Smooth muscle cell (in vitro differentiated cells): ENCODE measurements at regions not wholly inside any gene's neighbourhood (a gene's known extent, or its start where the extent isn't known, plus 50 kb on each side); places are given as distances from the start of the nearest gene placed in this dataset.

Source experiments
- DNase-seq: peaks from one replicate; lab custom pipeline; 2025; ENCODE audit not compliant: unreplicated experiment; lab: John Stamatoyannopoulos, UW
- H2AFZ ChIP-seq: fragments of 200-600 bp; sonication (generic); 2 replicates; pipeline ENCODE4 v1.6.0; 2016; ENCODE audit warnings: antibody characterized with exemption, low read depth, mild to moderate bottlenecking
- H3F3A ChIP-seq: fragments of 200-600 bp; sonication (generic); 2 replicates; pipeline ENCODE4 v1.6.0; 2017; ENCODE audit warnings: antibody characterized with exemption, low read depth
- H3K27ac ChIP-seq: fragments of 200-600 bp; sonication (generic); 2 replicates; pipeline ENCODE4 v1.5.1; 2016; ENCODE audit warnings: low read depth, mild to moderate bottlenecking
- H3K27me3 ChIP-seq: fragments of 200-600 bp; sonication (generic); 2 replicates; pipeline ENCODE4 v1.6.1; 2016; ENCODE audit warnings: low read depth, mild to moderate bottlenecking
- H3K36me3 ChIP-seq: fragments of 200-600 bp; sonication (generic); 2 replicates; pipeline ENCODE4 v1.5.1; 2016; ENCODE audit warnings: low read depth
- H3K4me1 ChIP-seq: fragments of 200-600 bp; sonication (generic); 2 replicates; pipeline ENCODE4 v1.5.1; 2016; ENCODE audit warnings: low read depth
- H3K4me2 ChIP-seq: fragments of 200-600 bp; sonication (generic); 2 replicates; pipeline ENCODE4 v1.6.0; 2016; ENCODE audit warnings: mild to moderate bottlenecking
- H3K4me3 ChIP-seq: fragments of 200-600 bp; sonication (generic); 2 replicates; pipeline ENCODE4 v1.5.1; 2016; ENCODE audit warnings: mild to moderate bottlenecking
- H3K79me2 ChIP-seq: fragments of 200-600 bp; sonication (generic); 2 replicates; pipeline ENCODE4 v1.6.0; 2016; ENCODE audit warnings: low read depth, mild to moderate bottlenecking
- H3K9ac ChIP-seq: fragments of 200-600 bp; sonication (generic); 2 replicates; pipeline ENCODE4 v1.6.0; 2016; ENCODE audit warnings: low read depth
- H3K9me3 ChIP-seq: fragments of 200-600 bp; sonication (generic); replicated peaks from 2 replicates; pipeline ENCODE4 v1.5.1; 2016; ENCODE audit warnings: low read depth
- H4K20me1 ChIP-seq: fragments of 200-600 bp; sonication (generic); 2 replicates; pipeline ENCODE4 v1.6.0; 2016; ENCODE audit warnings: low read depth
- CTCF ChIP-seq: fragments of 200-600 bp; sonication (generic); IDR thresholded peaks from 2 replicates; pipeline ENCODE4 v1.5.1; 2017; ENCODE audit warnings: borderline replicate concordance, mild to moderate bottlenecking, antibody characterized with exemption; ENCODE audit not compliant: insufficient read depth, poor library complexity, severe bottlenecking
- WGBS: methylation state at CpG from one replicate; pipeline ENCODE4 v1.1.7; 2016; ENCODE audit warnings: low lambda C conversion rate; 5-methylcytosine and 5-hydroxymethylcytosine counted together

GRCh38 chr2:107697385-107697784 lies 129.3 kb upstream of the RGPD4 start:
- Histone ChIP-seq H3K9me3 (no peaks in the 10 kb centered on the region), H3K4me1 (no peaks in the 10 kb centered on the region), H2AFZ (no peak overlapping the region), H3K4me3 (no peak overlapping the region), H3K36me3 (no peaks in the 10 kb centered on the region), H3K4me2 (no peak overlapping the region), H3K27ac (no peak overlapping the region), H3K79me2 (no peaks in the 10 kb centered on the region), H4K20me1 (no peaks in the 10 kb centered on the region), H3K9ac (no peak overlapping the region), H3K27me3 (no peaks in the 10 kb centered on the region), H3F3A (no peaks in the 10 kb centered on the region)
- DNase-seq: no peak
- no peak for TF ChIP-seq CTCF

- Histone ChIP-seq H3K4me2 (no peak overlapping the region), H3K4me3 (no peak overlapping the region), H3K27ac (no peak overlapping the region), H3K4me1 (no peaks in the 10 kb centered on the region), H3K9me3 (no peaks in the 10 kb centered on the region), H2AFZ (no peak overlapping the region), H3K79me2 (no peaks in the 10 kb centered on the region), H3F3A (no peaks in the 10 kb centered on the region), H3K36me3 (no peaks in the 10 kb centered on the region), H4K20me1 (no peaks in the 10 kb centered on the region), H3K27me3 (no peaks in the 10 kb centered on the region), H3K9ac (no peak overlapping the region)
- WGBS: 69% methylated on average over 3 of the region's 3 CpGs
- DNase-seq: no peak
- TF ChIP-seq CTCF: no peak
Measured at GRCh38 chr2:107698861-107699260, 127.8 kb upstream of the RGPD4 start.

DNA sequence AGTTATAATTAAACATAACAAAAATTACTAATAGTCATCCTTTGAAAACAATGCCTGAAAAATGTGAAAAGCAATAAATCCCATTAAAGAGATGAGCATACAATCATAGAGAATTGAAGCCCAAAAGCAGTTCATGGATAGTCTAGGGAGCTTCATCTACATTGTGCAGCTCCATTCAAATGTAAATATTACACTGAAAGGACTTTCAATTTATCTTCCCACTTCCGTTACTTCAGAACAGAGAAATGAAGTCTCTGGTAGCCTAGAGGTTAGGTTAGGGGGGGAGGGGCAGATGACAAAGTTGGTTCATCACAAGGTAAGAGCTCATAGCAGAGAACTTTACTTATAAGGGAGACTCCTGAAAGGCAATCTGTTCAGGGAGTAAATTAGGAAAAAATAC lies 126.6 kb upstream of the RGPD4 start:
- no peak overlapping the region for H3K4me2 ChIP-seq
- H4K20me1 ChIP-seq: no peaks in the 10 kb centered on the region
- H3K27me3 ChIP-seq: no peaks in the 10 kb centered on the region
- no peak overlapping the region for H3K27ac ChIP-seq
- no peak overlapping the region for H3K9ac ChIP-seq
- H3K9me3 ChIP-seq: no peaks in the 10 kb centered on the region
- no peaks in the 10 kb centered on the region for H3K79me2 ChIP-seq
- 95% methylated on average over 1 of the region's 1 CpG for WGBS
- no peaks in the 10 kb centered on the region for H3K4me1 ChIP-seq
- DNase-seq: no peak
- no peak overlapping the region for H3K4me3 ChIP-seq
- H3F3A ChIP-seq: no peaks in the 10 kb centered on the region
- H2AFZ ChIP-seq: no peak overlapping the region
- no peaks in the 10 kb centered on the region for H3K36me3 ChIP-seq
- TF ChIP-seq CTCF: no peak

DNA sequence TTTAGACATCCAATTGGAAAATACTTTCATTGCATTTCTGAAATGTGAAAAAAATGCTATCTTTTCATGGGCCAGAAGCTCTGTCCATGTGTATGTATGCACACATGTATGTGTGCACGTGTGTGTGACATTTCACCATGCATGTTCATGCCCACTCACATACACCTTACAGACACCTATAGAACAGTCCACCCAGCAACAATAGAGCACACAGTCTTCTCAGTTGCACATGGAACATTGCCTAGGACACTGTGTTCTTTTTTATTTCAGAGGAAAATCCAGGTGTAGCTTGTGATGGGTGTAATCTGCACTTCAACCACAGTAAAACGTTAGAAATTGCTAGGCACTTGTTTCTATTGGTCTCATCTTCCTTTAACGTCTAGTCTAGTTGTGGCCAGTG lies 114.8 kb upstream of the RGPD4 start:
- Histone ChIP-seq H3K36me3 (no peaks in the 10 kb centered on the region), H2AFZ (no peak overlapping the region), H3F3A (no peaks in the 10 kb centered on the region), H3K4me2 (no peak overlapping the region), H3K9ac (no peak overlapping the region), H3K4me3 (no peak overlapping the region), H3K4me1 (no peaks in the 10 kb centered on the region), H3K79me2 (no peaks in the 10 kb centered on the region), H3K27ac (no peak overlapping the region), H3K9me3 (no peaks in the 10 kb centered on the region), H4K20me1 (no peaks in the 10 kb centered on the region), H3K27me3 (no peaks in the 10 kb centered on the region)
- WGBS: 83% methylated on average over 3 of the region's 3 CpGs
- TF ChIP-seq CTCF: no peak
- no peak for DNase-seq
